HFFc6 (cell line): ENCODE measurements at regions not wholly inside any gene's neighbourhood (a gene's known extent, or its start where the extent isn't known, plus 50 kb on each side); places are given as distances from the start of the nearest gene placed in this dataset.

Source experiments
- DNase-seq: peaks from one replicate; pipeline ENCODE4 v3.0.0-alpha.2; 2018
- H3K27ac Mint-ChIP-seq: 2 replicates; pipeline ENCODE4 v1.8.0; 2020; ENCODE audit warnings: mild to moderate bottlenecking, mixed read lengths
- H3K27me3 Mint-ChIP-seq: 2 replicates; pipeline ENCODE4 v1.8.0; 2021; ENCODE audit warnings: mild to moderate bottlenecking, moderate library complexity, mixed read lengths; ENCODE audit not compliant: insufficient read depth
- H3K36me3 Mint-ChIP-seq: 2 replicates; pipeline ENCODE4 v1.8.0; 2021; ENCODE audit warnings: low read depth, mixed read lengths
- H3K4me1 Mint-ChIP-seq: 2 replicates; pipeline ENCODE4 v1.8.0; 2020; ENCODE audit warnings: low read depth, mixed read lengths
- H3K4me3 Mint-ChIP-seq: 2 replicates; pipeline ENCODE4 v1.8.0; 2020; ENCODE audit warnings: mild to moderate bottlenecking, moderate library complexity, mixed read lengths
- H3K9me3 Mint-ChIP-seq: 2 replicates; pipeline ENCODE4 v1.8.0; 2020; ENCODE audit warnings: mild to moderate bottlenecking, mixed read lengths
- CTCF ChIP-seq: fragments of 200-600 bp; sonication (generic); IDR thresholded peaks from 2 replicates; pipeline ENCODE4 v1.5.0; 2021; ENCODE audit warnings: antibody characterized with exemption, mild to moderate bottlenecking

- H3K4me3 Mint-ChIP-seq, result no peak overlapping the region
- TF ChIP-seq CTCF, result no peak
- no peak overlapping the region for H3K27ac Mint-ChIP-seq
- peaks cover 37% of the 10 kb centered on the region for H3K9me3 Mint-ChIP-seq
- no peaks in the 10 kb centered on the region for H3K4me1 Mint-ChIP-seq
- no peaks in the 10 kb centered on the region; the same call in 1 of the 2 replicates for H3K36me3 Mint-ChIP-seq
- no peaks in the 10 kb centered on the region for H3K27me3 Mint-ChIP-seq
- no peak for DNase-seq
Measured at GRCh38 chr13:91241221-91241933, 106.1 kb upstream of the MIR17HG start.

- H3K36me3 Mint-ChIP-seq, result no peaks in the 10 kb centered on the region; the same call in 1 of the 2 replicates
- no peak for DNase-seq
- H3K4me3 Mint-ChIP-seq, result no peak overlapping the region
- H3K4me1 Mint-ChIP-seq, result no peaks in the 10 kb centered on the region
- H3K27me3 Mint-ChIP-seq, result no peaks in the 10 kb centered on the region
- TF ChIP-seq CTCF, result no peak
- H3K27ac Mint-ChIP-seq, result no peak overlapping the region
- peaks cover 37% of the 10 kb centered on the region for H3K9me3 Mint-ChIP-seq
Measured at GRCh38 chr13:91242652-91243051, 104.8 kb upstream of the MIR17HG start.

GRCh38 chr13:91245288-91245687 is 102.2 kb upstream of the MIR17HG start:
- Mint-ChIP-seq H3K4me3 (no peak overlapping the region), H3K36me3 (no peaks in the 10 kb centered on the region; the same call in 1 of the 2 replicates), H3K4me1 (no peaks in the 10 kb centered on the region), H3K9me3 (peaks cover 31% of the 10 kb centered on the region), H3K27ac (no peak overlapping the region), H3K27me3 (no peaks in the 10 kb centered on the region)
- no peak for DNase-seq
- TF ChIP-seq CTCF, result no peak

- no peak overlapping the region for H3K4me3 Mint-ChIP-seq
- H3K27me3 Mint-ChIP-seq, result no peaks in the 10 kb centered on the region
- DNase-seq, result no peak
Measured at GRCh38 chr13:91247768-91248167, 99.7 kb upstream of the MIR17HG start.

GRCh38 chr13:91248249-91248648 is 99.2 kb upstream of the MIR17HG start:
- no peak for DNase-seq
- H3K9me3 Mint-ChIP-seq, result peaks cover 22% of the 10 kb centered on the region

More at GRCh38 chr13:91247768-91248167, 99.7 kb upstream of the MIR17HG start:
- Mint-ChIP-seq H3K9me3 (peaks cover 25% of the 10 kb centered on the region), H3K4me1 (no peaks in the 10 kb centered on the region), H3K27ac (no peak overlapping the region), H3K36me3 (no peaks in the 10 kb centered on the region; the same call in 1 of the 2 replicates)
- TF ChIP-seq CTCF, result peak; percentile 22; the same call in 1 of the 2 replicates

More at GRCh38 chr13:91248249-91248648, 99.2 kb upstream of the MIR17HG start:
- Mint-ChIP-seq H3K4me3 (no peak overlapping the region), H3K36me3 (no peaks in the 10 kb centered on the region), H3K27me3 (no peaks in the 10 kb centered on the region), H3K4me1 (no peaks in the 10 kb centered on the region), H3K27ac (no peak overlapping the region)
- no peak for TF ChIP-seq CTCF
